Effector memory CD8-positive, alpha-beta T cell (primary cell): ENCODE measurements at regions not wholly inside any gene's neighbourhood (a gene's known extent, or its start where the extent isn't known, plus 50 kb on each side); places are given as distances from the start of the nearest gene placed in this dataset.
"Not testable (repeated sequence)": the region's sequence is repeated elsewhere in the genome, so short reads cannot be mapped to it uniquely, and the experiment has no call there.

Source experiments
- ATAC-seq: fragments of 150-1000 bp; cut with Tn5 transposase; replicated peaks from 2 replicates; pipeline ENCODE4 v1.10.0; 2021; ENCODE audit warnings: mild to moderate bottlenecking, moderate library complexity
- DNase-seq, 3 experiments: peaks; one replicate each; pipeline ENCODE4 v3.0.0; 2021
- H3K27ac Mint-ChIP-seq, 2 donors: one replicate each; pipeline ENCODE4 v1.8.0; 2022; ENCODE audit warnings: mild to moderate bottlenecking in 2 of 2, mixed read lengths in 2 of 2, moderate library complexity in 2 of 2
- H3K27me3 Mint-ChIP-seq, 2 donors: one replicate each; pipeline ENCODE4 v1.8.0; 2022; ENCODE audit warnings: mixed read lengths in 2 of 2
- H3K36me3 Mint-ChIP-seq: one replicate; pipeline ENCODE4 v1.8.0; 2022; ENCODE audit warnings: mild to moderate bottlenecking, moderate library complexity, mixed read lengths; ENCODE audit not compliant: insufficient read depth
- H3K4me1 Mint-ChIP-seq, 2 donors: one replicate each; pipeline ENCODE4 v1.8.0; 2022; ENCODE audit warnings: low read depth in 2 of 2, mixed read lengths in 2 of 2
- H3K4me3 Mint-ChIP-seq, 2 donors: one replicate each; pipeline ENCODE4 v1.8.0; 2022; ENCODE audit warnings: mild to moderate bottlenecking in 2 of 2, mixed read lengths in 2 of 2, moderate library complexity in 2 of 2
- H3K9me3 Mint-ChIP-seq, 2 donors: one replicate each; pipeline ENCODE4 v1.8.0; 2022; ENCODE audit warnings: mixed read lengths in 2 of 2

DNA sequence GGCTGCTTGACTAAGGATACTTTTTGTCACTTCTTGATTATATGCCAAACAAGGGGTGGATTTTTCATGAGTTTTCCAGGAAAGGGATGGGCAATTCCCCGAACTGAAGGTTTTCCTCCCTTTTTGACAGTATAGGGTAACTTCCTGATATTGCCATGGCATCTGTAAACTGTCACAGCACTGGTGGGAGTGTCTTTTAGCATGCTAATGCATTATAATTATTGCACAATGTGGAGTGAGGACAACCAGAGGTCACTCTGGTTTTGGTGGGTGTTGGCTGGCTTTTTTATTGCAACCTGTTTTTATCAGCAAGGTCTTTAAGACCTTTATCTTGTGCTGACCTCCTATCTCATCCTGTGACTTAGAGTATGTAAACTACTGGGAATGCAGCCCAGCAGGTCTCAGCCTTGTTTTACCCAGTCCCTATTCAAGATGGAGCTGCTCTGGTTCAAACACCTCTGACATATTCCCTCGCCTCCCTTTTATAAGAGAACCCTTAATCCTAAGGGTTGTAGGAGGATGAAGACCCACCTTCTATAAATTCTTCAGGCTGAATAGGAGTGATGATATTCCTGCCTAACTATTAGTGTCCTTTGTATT is 471.2 kb downstream of the ATP23 start:
- peaks cover 0 to 9% of the 10 kb centered on the region in 2 donors for H3K9me3 Mint-ChIP-seq

GRCh38 chr12:58413794-58414193 is 472.4 kb downstream of the ATP23 start:
- DNase-seq, result no peak
- ATAC-seq, result no peak
- H3K27me3 Mint-ChIP-seq, result no peaks in the 10 kb centered on the region
- H3K36me3 Mint-ChIP-seq, result peaks cover 3% of the 10 kb centered on the region
- H3K4me1 Mint-ChIP-seq, result no peaks in the 10 kb centered on the region
- no peak overlapping the region for H3K27ac Mint-ChIP-seq
- peaks cover 0 to 9% of the 10 kb centered on the region in 2 donors for H3K9me3 Mint-ChIP-seq
- H3K4me3 Mint-ChIP-seq, result no peak overlapping the region

More for the DNA sequence above, 471.2 kb downstream of the ATP23 start:
- Mint-ChIP-seq H3K4me1 (no peaks in the 10 kb centered on the region), H3K4me3 (no peak overlapping the region), H3K27me3 (no peaks in the 10 kb centered on the region), H3K27ac (no peak overlapping the region), H3K36me3 (peaks cover 3% of the 10 kb centered on the region)
- ATAC-seq (no peak), DNase-seq (no peak)

DNA sequence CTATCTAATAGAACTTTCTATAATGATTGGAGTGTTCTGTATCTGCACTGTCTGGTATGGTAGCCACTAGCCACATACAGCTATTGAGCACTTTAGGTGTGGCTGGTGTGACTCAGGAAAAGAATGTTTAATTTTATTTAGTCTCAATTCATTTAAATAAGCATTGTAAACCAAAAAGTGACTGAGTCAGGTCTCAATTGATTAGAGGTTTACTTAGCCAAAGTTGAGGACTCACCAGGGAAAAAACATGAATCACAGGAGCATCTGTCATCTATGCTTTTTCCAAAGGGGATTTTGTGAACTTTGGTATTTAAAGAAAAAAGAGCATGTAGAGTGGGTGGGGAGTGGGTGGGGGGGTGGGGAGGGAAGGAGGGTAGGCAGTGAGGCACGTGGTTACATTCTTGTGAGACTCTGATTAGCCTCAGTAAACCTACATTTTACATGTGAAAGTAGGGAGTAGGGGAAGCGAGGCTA is 473.1 kb downstream of the ATP23 start:
- peaks cover 2% of the 10 kb centered on the region for H3K36me3 Mint-ChIP-seq
- no peak for ATAC-seq
- no peak for DNase-seq
- H3K9me3 Mint-ChIP-seq, result peaks cover 0 to 6% of the 10 kb centered on the region in 2 donors
- H3K4me3 Mint-ChIP-seq, result no peak overlapping the region
- no peaks in the 10 kb centered on the region for H3K4me1 Mint-ChIP-seq
- no peaks in the 10 kb centered on the region for H3K27me3 Mint-ChIP-seq
- no peak overlapping the region for H3K27ac Mint-ChIP-seq

DNA sequence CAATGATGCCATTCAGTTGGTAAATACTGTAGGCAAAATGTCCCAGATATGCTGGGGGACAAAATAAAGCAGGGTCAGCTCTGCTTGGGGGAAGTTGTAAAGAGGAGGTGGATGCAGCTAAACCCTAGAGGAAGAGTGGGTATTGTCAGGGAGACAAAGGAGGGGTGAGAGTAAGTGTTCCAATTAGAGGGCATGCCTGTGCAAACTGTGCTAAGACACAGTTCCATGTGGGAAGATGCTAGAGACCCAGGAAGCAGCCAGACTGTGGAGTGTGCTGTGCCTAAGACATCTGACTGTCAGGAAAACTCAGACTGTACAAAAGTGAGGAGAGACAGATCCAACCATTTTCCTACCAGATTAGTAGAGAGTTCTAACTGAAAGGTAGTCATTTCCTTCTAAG is 474.3 kb downstream of the ATP23 start:
- Mint-ChIP-seq H3K9me3 (peaks cover 0 to 4% of the 10 kb centered on the region in 2 donors), H3K27me3 (no peaks in the 10 kb centered on the region), H3K4me1 (no peaks in the 10 kb centered on the region), H3K27ac (no peak overlapping the region), H3K36me3 (no peaks in the 10 kb centered on the region), H3K4me3 (no peak overlapping the region)
- ATAC-seq (no peak), DNase-seq (no peak)

GRCh38 chr12:58416236-58416635 is 474.9 kb downstream of the ATP23 start:
- Mint-ChIP-seq H3K27me3 (peaks cover 0 to 3% of the 10 kb centered on the region in 2 donors), H3K36me3 (no peaks in the 10 kb centered on the region), H3K27ac (no peak overlapping the region), H3K9me3 (peaks cover 0 to 4% of the 10 kb centered on the region in 2 donors), H3K4me1 (no peaks in the 10 kb centered on the region), H3K4me3 (no peak overlapping the region)
- ATAC-seq, result no peak
- DNase-seq, result no peak

DNA sequence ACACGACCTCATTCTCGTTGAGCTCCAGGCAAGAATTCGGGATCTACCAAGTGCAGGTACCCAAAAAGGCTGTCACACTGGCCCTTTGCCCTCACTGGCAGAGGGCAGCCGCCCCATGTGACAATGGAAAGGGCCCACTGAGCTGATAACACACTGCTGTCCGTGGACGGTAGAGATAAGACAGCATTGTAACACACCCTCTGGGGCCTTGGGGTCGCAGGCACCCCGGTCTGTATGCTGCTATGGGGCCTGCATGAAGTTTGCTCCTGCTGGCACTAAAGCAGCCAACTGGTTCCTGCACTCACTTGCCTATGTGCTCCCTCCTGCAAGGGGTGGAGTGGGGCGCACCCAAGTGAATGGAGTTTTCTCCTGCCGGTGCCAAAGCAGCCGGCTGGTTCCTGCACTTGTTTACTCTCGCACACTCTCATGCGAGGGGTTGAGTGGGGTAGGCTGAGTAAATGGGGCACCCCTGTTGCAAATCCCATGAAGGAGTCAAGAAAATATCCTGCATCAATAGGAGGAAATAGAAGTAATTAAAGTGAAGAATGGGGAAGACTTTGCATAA is 477.9 kb downstream of the ATP23 start:
- DNase-seq, result no peak
- Mint-ChIP-seq H3K27ac (no peak overlapping the region), H3K36me3 (no peaks in the 10 kb centered on the region), H3K4me1 (no peaks in the 10 kb centered on the region), H3K4me3 (no peak overlapping the region), H3K9me3 (peaks cover 0 to 4% of the 10 kb centered on the region in 2 donors), H3K27me3 (peaks cover 0 to 4% of the 10 kb centered on the region in 2 donors)
- ATAC-seq, result no peak

GRCh38 chr12:58419905-58420304 is 478.5 kb downstream of the ATP23 start:
- no peak overlapping the region for H3K4me3 Mint-ChIP-seq
- peaks cover 0 to 4% of the 10 kb centered on the region in 2 donors for H3K9me3 Mint-ChIP-seq
- DNase-seq, result no peak
- no peaks in the 10 kb centered on the region for H3K36me3 Mint-ChIP-seq
- H3K27ac Mint-ChIP-seq, result no peak overlapping the region
- ATAC-seq, result no peak
- peaks cover 0 to 4% of the 10 kb centered on the region in 2 donors for H3K27me3 Mint-ChIP-seq
- no peaks in the 10 kb centered on the region for H3K4me1 Mint-ChIP-seq

DNA sequence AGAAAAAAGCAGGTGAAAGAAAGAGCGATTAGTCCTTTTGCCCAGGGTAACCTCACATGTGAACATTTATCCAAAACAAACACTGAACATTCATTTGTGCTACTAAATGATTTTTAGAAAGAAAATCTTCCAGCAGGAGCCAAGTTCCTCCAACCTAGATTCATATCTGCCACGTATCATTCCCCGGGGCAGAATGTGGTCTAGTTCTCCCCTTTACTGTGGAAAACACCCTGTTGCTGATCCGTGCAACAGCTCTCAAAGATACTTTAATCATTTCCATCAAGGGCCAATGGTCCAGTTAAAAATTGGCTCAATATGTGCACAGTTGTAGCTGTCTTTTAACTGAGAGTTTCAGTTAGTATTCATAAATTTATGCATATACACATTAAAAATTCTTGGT is 479.1 kb downstream of the ATP23 start:
- Mint-ChIP-seq H3K4me1 (no peaks in the 10 kb centered on the region), H3K36me3 (no peaks in the 10 kb centered on the region), H3K27ac (no peak overlapping the region), H3K27me3 (peaks cover 0 to 4% of the 10 kb centered on the region in 2 donors), H3K9me3 (peaks cover 0 to 4% of the 10 kb centered on the region in 2 donors), H3K4me3 (no peak overlapping the region)
- ATAC-seq, result no peak
- no peak for DNase-seq

- no peak overlapping the region for H3K27ac Mint-ChIP-seq
- no peak overlapping the region for H3K4me3 Mint-ChIP-seq
- H3K27me3 Mint-ChIP-seq, result peaks cover 0 to 4% of the 10 kb centered on the region in 2 donors
- H3K9me3 Mint-ChIP-seq, result peaks cover 0 to 3% of the 10 kb centered on the region in 2 donors
- no peak for ATAC-seq
- no peaks in the 10 kb centered on the region for H3K36me3 Mint-ChIP-seq
- H3K4me1 Mint-ChIP-seq, result no peaks in the 10 kb centered on the region
- DNase-seq, result no peak
Measured at GRCh38 chr12:58421990-58422389, 480.6 kb downstream of the ATP23 start.

DNA sequence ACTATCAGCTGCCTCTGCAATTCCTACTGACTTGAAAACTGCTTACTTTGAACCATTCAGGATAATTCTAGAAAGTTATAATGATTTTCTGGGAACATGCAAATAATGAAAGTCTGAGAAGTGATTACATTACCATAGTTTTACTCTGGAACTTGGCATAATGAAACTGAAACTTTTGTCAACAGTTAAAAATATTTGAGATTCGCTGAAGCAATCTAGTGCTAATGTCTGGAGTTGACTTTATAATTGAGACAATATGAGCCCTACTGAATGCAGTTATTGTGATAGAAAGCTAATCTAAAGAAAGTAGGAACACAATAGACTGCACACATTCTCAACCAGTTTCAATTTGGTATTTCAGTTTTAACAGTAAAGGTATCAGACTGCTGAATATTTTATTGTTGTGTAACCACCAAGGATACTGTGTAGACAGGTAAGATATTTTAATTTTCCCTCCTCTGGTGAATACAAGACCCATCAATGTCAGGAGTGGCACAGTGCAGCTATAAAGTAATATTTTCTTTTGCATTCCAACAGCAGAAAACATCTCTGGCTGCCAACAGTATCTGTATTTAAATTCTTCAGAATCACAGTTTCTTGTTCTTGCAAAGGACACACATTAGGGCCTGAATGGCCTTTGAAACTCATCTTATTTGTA is 483.5 kb downstream of the ATP23 start:
- Mint-ChIP-seq H3K27ac (no peak overlapping the region), H3K4me3 (no peak overlapping the region), H3K27me3 (peaks cover 0 to 4% of the 10 kb centered on the region in 2 donors), H3K9me3 (peaks cover 0 to 2% of the 10 kb centered on the region in 2 donors), H3K4me1 (no peaks in the 10 kb centered on the region), H3K36me3 (no peaks in the 10 kb centered on the region)
- DNase-seq (no peak), ATAC-seq (no peak)

GRCh38 chr12:58425481-58426392 is 484.4 kb downstream of the ATP23 start:
- H3K27ac Mint-ChIP-seq, result no peak overlapping the region
- no peaks in the 10 kb centered on the region for H3K4me1 Mint-ChIP-seq
- no peak for DNase-seq
- no peaks in the 10 kb centered on the region for H3K36me3 Mint-ChIP-seq
- ATAC-seq, result no peak
- peaks cover 0 to 4% of the 10 kb centered on the region in 2 donors for H3K27me3 Mint-ChIP-seq
- H3K4me3 Mint-ChIP-seq, result no peak overlapping the region
- peaks cover 0 to 2% of the 10 kb centered on the region in 2 donors for H3K9me3 Mint-ChIP-seq

- H3K36me3 Mint-ChIP-seq, H3K27ac Mint-ChIP-seq, ATAC-seq, H3K4me3 Mint-ChIP-seq, H3K27me3 Mint-ChIP-seq, H3K9me3 Mint-ChIP-seq, DNase-seq, H3K4me1 Mint-ChIP-seq: not testable (repeated sequence)
Measured at GRCh38 chr12:58426437-58426836, 485.1 kb downstream of the ATP23 start.

DNA sequence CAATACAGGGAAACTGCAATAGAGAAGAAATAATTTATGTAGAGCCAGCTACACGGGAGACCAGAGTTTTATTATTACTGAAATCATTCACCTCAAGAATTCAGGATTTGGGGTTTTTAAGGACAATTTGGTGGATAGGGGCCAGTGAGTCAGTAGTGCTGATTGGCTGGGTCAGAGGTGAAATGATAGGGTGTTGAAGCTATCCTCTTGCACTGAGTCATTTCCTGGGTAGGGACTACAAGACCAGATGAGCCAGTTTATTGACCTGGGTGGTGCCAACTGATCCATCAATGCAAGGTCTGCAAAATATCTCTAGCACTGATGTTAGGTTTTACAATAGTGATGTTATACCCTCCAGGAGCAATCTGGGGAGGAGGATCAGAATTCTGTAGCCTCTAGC is 486.3 kb downstream of the LRIG3 start:
- Mint-ChIP-seq H3K27me3 (no peaks in the 10 kb centered on the region), H3K9me3 (peaks cover 3 to 8% of the 10 kb centered on the region in 2 donors), H3K27ac (no peak overlapping the region), H3K4me1 (no peaks in the 10 kb centered on the region), H3K4me3 (no peak overlapping the region), H3K36me3 (no peaks in the 10 kb centered on the region)
- DNase-seq, result no peak
- no peak for ATAC-seq
